Right renal pelvis (tissue), 4 donors: ENCODE measurements at regions not wholly inside any gene's neighbourhood (a gene's known extent, or its start where the extent isn't known, plus 50 kb on each side); places are given as distances from the start of the nearest gene placed in this dataset.
"Not testable (repeated sequence)": the region's sequence is repeated elsewhere in the genome, so short reads cannot be mapped to it uniquely, and the experiment has no call there.

Experiments used
- DNase-seq, 4 donors: peaks; one replicate each; pipeline ENCODE4 v3.0.0-alpha.2; 2013; ENCODE audit warnings: low read depth in 4 of 4, low spot score in 3 of 4, missing footprints in 1 of 4

DNA sequence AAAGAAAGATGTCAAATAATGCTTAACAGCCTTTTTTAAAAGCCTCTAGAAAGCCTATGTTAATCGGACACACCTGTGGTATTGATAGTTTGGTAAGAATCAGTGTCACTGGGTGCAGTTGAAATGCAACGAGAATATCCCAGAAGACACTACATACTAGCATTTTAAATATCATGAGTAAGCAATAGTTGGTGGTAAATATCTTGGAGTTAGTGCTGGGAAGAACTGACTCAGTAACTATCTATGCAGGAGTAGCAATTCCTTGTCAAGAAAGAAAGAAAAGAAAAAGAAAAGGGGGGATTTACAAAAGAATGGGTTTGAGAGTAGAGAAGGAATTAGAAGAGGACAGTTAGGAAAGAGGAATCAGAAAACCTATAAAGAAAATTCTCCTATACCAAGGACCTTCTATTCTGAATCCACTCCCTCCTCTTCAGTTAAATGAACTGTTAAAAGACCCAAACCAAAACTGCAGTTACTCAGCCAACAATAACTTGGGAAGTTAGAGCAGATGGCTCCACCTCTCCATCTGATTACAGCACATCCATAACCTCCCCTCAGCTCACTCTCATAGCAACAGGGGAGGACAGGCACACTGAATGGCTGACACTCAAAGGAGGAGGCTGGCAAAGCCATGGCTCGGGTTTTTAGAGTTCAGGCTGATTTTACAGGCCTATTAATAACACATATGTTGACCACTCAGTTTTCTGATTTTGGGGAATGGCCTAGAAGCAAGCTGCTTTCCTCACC lies 207.6 kb upstream of the MDFIC2 start:
- no peak for DNase-seq

DNA sequence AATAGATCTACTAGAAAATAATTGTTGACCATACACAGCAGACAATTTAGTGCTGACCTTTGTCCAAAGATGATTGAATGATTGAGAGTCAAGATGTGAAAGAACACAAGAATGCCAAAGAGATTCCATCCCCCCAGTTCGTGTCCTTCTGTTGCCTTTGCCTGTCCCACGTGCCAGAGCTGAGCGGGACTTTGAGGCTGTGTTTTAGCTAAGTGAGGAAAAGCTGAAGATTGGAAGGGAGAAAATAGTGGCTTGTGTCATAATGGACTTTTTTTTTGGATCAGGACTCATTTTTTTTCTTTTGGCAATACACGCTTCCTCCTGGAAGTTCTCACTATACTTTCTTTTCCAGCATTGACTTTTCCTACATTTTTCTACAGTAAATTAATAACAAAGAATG lies 206.6 kb upstream of the MDFIC2 start:
- no peak for DNase-seq

DNA sequence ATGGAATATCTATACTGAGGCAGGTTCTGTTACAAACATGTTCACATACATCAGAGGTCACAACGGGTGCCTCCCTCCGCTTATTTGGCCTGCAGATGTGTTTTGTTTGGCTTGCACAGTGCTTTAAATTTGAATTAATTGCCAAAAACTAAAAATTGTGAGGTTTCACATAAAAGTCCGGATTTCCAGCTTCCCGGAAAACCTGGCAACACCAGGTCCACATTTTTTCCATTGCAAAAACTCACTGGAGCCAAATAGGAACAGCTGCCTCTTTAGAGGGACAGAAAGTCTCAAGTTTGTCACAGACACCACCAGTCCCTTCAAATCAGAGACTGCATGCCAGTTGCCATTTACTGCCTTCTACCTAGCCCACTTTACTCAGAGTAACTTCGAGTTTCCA lies 205.9 kb upstream of the MDFIC2 start:
- DNase-seq: no peak

DNA sequence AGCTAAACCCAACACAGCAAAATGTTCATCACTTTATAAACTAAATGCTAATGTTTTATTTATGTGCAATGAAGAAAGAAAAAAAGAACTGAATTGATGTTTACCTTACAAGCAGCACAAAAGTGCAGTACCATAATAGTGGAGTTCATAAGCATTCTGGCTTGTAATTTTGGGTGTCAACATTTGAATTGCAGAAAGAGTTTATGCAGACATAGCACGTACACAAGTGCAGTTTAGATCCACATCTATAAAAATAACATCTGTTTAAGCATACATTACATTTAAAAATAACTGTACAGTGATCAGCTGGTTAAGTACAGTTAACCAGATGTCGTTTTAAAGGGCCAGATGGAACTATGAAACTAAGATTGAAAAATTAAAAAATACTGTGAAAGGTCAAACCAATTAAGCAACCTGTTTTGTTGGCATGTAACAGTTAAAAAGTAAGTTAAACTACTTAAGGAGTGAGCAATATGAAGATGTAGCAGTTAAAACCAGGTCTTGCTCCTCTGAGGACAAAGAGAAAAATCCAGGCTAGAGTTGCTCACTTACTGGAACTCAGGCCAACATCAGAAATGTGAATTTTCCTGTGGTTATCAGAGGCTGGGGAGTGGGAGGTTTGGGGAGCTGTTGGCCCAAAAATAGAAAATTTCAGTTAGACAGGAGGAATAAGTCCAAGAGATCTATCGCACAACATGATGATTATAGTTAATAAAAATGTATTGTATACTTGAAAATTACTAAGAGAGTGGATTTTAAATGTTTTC lies 204.9 kb upstream of the MDFIC2 start:
- no peak for DNase-seq

DNA sequence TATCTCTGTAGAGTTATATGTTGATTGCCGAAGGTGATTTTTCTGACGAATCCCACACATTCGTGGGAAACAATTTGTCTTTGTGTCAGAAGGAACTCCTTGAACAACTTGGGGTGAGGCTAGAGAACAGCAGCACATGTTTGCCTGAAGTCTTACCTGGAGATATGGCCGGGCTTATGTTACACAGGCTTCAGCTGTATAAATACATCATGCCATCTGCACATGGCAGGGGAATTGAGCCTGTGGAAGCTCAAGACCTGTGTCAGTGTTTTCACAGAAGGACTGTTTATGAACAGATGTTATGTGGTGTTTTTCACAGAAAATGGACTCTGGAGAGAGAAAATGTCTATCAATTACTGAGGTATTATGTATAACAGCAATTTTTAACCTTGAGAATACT lies 203.6 kb upstream of the MDFIC2 start:
- no peak for DNase-seq

DNA sequence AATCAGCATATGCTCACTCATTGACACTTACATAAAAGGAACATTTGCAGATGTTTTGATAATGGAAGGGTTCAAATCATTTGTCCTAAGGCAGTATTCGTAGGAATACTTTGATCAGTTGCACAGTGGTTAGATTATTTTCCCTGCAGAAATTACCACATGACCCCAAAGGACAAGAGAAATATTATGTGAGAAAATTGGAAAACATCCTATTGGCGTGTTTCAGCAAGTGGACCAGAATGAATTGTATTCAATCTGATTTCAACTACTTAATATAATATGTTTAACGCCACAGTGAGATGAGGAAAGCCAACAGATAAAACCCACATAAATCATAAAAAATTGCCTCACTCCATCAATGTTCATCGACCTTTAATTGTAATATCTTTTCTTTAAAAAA lies 195.0 kb upstream of the MDFIC2 start:
- no peak for DNase-seq

- no peak for DNase-seq
These were observed 194.3 kb upstream of the MDFIC2 start for GRCh38 chr3:70506775-70507174.

DNA sequence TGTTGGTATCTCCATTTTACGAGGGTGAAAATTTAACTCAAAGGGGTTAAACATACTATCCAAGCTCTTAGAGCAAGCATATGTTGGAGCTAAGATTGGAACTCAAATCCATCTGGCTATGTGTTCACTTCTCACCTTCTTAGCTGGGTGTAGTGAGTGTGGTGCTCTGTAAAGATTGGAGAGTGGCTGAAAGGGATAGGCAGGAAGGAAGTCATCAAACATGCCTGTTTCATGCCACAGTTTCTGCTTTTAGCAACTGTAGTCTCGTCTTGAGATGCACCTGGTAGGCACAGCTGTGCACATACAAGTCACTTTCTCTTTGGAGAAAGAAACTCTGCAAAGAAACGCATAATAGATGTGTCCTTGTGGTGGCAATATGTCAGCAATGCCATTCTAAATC lies 189.1 kb upstream of the MDFIC2 start:
- no peak for DNase-seq

DNA sequence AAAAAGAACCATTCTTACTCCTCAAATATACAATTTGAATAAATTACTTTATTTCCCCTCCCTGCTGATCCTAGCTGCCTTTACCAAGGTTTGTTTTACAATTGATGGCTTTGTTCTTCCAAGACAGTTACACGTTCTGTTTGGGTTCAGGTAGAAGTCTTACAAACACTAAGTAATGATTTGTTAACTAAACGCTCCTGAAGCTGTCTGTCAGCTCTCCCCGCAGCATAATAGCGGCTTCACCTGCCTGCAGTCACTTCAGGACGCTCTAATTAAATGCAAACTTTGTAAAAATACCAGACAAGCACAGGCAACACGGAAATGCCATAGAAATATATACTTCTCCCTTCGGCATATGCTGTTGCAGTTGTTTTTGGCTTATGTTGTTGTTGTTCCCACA lies 176.4 kb upstream of the MDFIC2 start:
- no peak for DNase-seq

DNA sequence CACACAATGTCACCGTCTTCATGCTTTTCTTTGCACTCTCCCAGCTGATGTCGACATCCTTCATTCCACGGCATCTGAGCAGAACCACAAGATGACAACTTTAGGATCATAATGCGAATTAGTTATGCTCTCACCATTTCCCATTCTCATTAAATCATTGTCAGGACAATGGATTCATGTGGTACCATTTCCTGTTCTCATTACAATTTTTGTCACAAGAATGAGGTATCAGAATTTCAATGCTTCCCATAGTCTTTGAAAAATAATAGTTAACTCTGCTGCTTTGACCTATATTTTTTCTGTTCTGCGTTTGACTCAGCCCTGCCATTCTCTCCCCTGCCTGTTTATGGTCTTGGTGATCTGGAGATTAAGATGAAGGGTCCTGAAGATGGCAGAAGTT lies 175.7 kb upstream of the MDFIC2 start:
- no peak for DNase-seq

DNA sequence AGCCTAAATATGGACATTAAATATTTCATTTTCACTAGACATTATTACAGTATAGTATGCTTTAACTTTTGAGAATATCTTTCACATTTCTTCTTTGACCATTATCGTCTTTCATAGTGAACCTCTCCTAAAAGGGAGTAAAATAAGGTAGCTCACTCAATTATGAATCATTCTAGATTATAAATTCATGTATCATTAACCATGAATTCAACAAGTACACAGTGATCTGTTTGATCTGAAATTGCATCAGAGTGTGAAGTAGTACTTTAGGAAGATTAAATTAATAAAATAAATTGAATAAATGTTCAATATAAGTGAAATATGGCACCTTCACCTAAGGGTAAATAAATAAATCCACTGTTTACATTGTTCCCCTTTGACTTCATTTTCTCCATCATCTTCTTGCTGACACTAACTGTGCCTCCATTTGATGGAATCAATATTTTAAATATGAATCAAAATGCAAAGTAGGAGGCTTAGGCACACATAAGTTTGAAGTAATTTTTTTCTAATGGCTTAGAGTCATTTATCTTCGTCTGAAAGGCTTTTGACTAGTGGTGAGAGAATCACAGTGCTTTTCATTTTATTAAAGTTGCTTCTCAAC lies 174.1 kb upstream of the MDFIC2 start:
- DNase-seq: no peak

DNA sequence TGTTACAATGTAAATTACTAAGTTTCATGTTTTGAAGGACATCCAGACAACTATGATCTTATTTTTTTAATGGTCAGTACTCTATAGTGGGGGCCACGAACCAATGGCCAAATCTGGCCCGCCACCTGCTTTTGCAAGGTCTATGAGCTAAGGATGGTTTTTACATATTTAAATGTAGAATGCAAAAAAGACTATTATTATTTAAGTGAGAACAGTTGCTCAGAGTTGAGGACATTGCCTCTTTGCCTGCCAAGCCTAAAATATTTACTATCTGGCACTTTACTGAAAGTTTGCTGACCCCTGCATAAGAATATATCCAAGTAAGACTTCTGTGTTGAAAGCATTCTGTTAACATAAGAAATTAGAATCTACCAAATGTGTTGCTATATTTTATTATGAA lies 163.7 kb upstream of the MDFIC2 start:
- DNase-seq: no peak

- DNase-seq: no peak
These were observed 159.3 kb upstream of the MDFIC2 start for GRCh38 chr3:70471464-70472342.

- no peak for DNase-seq
These were observed 153.7 kb upstream of the MDFIC2 start for GRCh38 chr3:70466096-70466495.

- no peak for DNase-seq
These were observed 152.4 kb upstream of the MDFIC2 start for GRCh38 chr3:70464876-70465275.

DNA sequence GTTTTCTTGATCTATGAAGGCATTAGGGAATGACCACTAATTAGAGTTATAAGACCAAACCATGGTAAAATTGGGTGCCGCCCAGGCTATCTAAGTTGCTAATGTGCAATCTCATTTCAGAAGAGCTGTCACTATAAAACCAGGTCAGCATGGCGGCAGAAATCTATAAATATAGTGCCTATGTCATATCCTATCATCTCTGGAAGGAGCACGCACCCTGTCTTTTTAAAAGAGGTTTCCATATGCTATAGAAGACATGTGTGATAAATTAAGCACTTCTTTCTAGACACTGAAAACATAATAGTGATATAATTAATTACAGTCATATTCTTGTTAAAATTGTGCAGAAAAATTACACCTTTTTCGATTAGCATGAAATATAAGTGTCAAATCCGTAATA lies 152.0 kb upstream of the MDFIC2 start:
- no peak for DNase-seq

DNA sequence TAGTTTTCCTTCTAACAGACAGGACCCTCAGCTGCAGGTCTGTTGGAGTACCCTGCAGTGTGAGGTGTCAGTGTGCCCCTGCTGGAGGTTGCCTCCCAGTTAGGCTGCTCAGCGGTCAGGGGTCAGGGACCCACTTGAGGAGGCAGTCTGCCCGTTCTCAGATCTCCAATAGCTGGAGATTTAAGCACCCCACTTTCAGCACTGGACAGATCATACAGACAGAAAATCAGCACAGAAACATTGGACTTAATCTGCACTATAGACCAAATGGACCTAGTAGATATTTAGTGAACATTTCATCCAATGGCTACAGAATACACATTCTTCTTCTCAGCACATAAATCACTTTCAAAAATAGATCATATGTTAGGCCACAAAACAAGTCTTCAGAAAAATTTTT lies 137.8 kb upstream of the MDFIC2 start:
- not testable (repeated sequence) for DNase-seq

DNA sequence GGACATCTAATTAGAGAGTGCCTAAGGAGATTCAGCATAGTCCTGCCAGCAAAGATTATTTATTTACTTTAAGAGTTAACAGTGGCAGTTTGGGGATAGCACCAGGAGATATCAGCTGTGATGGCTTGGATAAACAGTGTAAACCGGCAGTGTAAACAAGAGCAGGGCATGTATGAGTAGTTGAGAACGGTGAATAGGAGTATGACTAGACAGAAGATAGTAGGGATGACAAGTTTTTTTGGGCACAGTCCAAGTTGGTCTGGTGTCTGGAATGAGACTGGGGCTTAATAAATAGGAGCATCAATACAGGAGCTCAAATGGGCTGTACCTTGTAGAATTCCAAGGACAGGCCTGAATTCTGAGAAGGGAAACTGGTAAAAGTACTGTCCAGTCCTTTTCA lies 123.0 kb upstream of the MDFIC2 start:
- not testable (repeated sequence) for DNase-seq

DNA sequence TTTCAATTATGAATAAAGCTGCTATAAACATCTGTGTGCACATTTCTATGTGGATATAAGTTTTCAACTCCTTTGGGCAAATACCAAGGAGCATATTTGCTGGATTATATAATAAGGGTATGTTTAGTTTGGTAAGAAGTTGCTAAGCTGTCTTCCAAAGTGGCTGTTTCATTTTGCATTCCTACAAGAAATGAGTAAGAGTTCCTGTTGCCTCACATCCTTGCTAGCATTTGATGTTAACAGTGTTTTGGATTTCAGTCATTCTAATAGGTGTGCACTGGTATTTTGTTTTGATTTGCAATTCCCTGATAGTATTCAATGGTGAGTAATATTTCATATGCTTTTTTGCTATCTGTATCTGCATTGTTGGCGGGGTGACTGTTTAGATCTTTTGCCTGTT lies 120.7 kb upstream of the MDFIC2 start:
- DNase-seq: no peak

- DNase-seq: no peak
These were observed 119.5 kb upstream of the MDFIC2 start for GRCh38 chr3:70431911-70432310.

DNA sequence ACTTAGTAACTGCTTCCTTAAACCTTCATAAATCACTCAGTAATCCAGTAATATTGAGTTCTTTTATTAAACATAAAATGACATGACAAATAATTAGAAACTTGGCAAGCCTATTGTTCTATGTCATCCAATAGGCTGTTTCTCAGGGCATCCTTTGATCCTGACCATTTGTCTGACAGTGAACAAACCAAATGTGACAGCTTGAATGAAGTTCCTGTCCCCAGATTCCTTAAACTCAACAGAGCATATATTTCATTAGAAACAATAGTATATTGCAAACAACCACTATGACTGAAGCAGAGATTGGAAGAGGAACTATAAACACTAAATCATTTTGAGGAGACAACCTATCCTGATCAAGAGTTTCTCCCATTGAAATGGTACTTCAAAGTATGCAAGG lies 113.6 kb upstream of the MDFIC2 start:
- DNase-seq: no peak
